ENCODE measurements at regions not wholly inside any gene's neighbourhood (a gene's known extent, or its start where the extent isn't known, plus 50 kb on each side); places are given as distances from the start of the nearest gene placed in this dataset.

- H3K27ac ChIP-seq (ENCODE audit: insufficient read depth, low read depth, low read length), result no peak overlapping the region
- no TSS peak for BruUV-seq (replicated peaks)
These were observed 1039.6 kb downstream of the PDHA2 start for GRCh38 chr4:96879527-96879926.

More at GRCh38 chr4:96879527-96879926, 1039.6 kb downstream of the PDHA2 start:
- Histone ChIP-seq H3K79me2 (ENCODE audit: control insufficient read depth, insufficient read depth, low read length) (no peaks in the 10 kb centered on the region), H2AFZ (ENCODE audit: low read depth, low read length) (no peak overlapping the region), H3K36me3 (ENCODE audit: control insufficient read depth in 2 of 2, extremely low read depth in 1 of 2, insufficient read depth in 2 of 2, low read length in 2 of 2) (no peaks in the 10 kb centered on the region), H3K4me1 (ENCODE audit: control insufficient read depth, extremely low read depth, insufficient read depth, low read length) (no peaks in the 10 kb centered on the region), H4K20me1 (replicated peaks; ENCODE audit: control insufficient read depth, extremely low read depth, insufficient read depth, low read length) (no peaks in the 10 kb centered on the region), H3K9ac (replicated peaks; ENCODE audit: extremely low read depth, insufficient read depth, low read length) (no peak overlapping the region), H3K4me3 (replicated peaks in 1 of 3; ENCODE audit: insufficient read depth in 1 of 3, low read depth in 1 of 3, low read length in 3 of 3) (no peak overlapping the region), H3K4me2 (ENCODE audit: insufficient read depth, low read length) (no peak overlapping the region), H3K9me3 (replicated peaks; ENCODE audit: control insufficient read depth, insufficient read depth, low read length) (peaks cover 2% of the 10 kb centered on the region), H3K27me3 (ENCODE audit: control insufficient read depth in 2 of 2, insufficient read depth in 2 of 2, low read length in 2 of 2) (no peaks in the 10 kb centered on the region), H3K9me1 (replicated peaks; ENCODE audit: control insufficient read depth, extremely low read depth, insufficient read depth, low read length) (no peaks in the 10 kb centered on the region)
- ChIA-PET CTCF (no interaction called here), POLR2A (no interaction called here)
- intact Hi-C loops (cut with micrococcal nuclease) (no loop called here), dilution Hi-C loops (cut with MboI; ENCODE audit: extremely low pct_ligation_motif_present, low sequenced_read_pairs) (no loop called here)
- DNase-seq (ENCODE audit: low read depth, low spot score), result no peak
- no peak for FAIRE-seq
- TF ChIP-seq GATA2 (IDR thresholded peaks at IDR 0.05; ENCODE audit: insufficient read depth, insufficient read length, low read depth, low read length), result no peak
- TF ChIP-seq MYC (IDR thresholded peaks at IDR 0.05; ENCODE audit: low read depth, low read length), result no peak
- no peak for TF ChIP-seq POLR2AphosphoS5 (IDR thresholded peaks at IDR 0.05; ENCODE audit: insufficient read depth, low read depth, low read length)
- no peak for TF ChIP-seq MAX (IDR thresholded peaks at IDR 0.05; ENCODE audit: insufficient read depth, insufficient read length)
- TF ChIP-seq JUN (IDR thresholded peaks at IDR 0.05; ENCODE audit: borderline replicate concordance, insufficient read depth, insufficient read length, low read depth), result no peak
- TF ChIP-seq POLR2A (IDR thresholded peaks at IDR 0.05; ENCODE audit: low read depth, low read length), result no peak
- no peak for TF ChIP-seq FOS (IDR thresholded peaks at IDR 0.05; ENCODE audit: borderline replicate concordance, insufficient read depth, low read length)
- TF ChIP-seq CTCF (IDR thresholded peaks at IDR 0.05; ENCODE audit: extremely low read depth in 1 of 2, insufficient read depth in 1 of 2, low read depth in 1 of 2, low read length in 2 of 2), result no peak
- no peak for TF ChIP-seq EZH2 (IDR thresholded peaks at IDR 0.05; ENCODE audit: borderline replicate concordance, low read depth, low read length, severe bottlenecking)
